H9 (cell line): ENCODE measurements at regions not wholly inside any gene's neighbourhood (a gene's known extent, or its start where the extent isn't known, plus 50 kb on each side); places are given as distances from the start of the nearest gene placed in this dataset.

Source experiments
- DNase-seq: peaks from one replicate; pipeline ENCODE4 v3.0.0-alpha.2; 2017
- H2AFZ ChIP-seq: one replicate; pipeline ENCODE4 v1.6.1; 2013; ENCODE audit warnings: mild to moderate bottlenecking, low read length, control low read depth, moderate library complexity
- H2AK5ac ChIP-seq: 2 replicates; pipeline ENCODE4 v1.6.1; 2013; ENCODE audit warnings: low read length, control low read depth, mixed read lengths; ENCODE audit not compliant: insufficient read length
- H2BK120ac ChIP-seq: one replicate; pipeline ENCODE4 v1.6.1; 2013; ENCODE audit warnings: low read depth, mild to moderate bottlenecking, low read length, control low read depth, inconsistent platforms; ENCODE audit not compliant: poor library complexity, severe bottlenecking
- H2BK12ac ChIP-seq: 2 replicates; pipeline ENCODE4 v1.6.1; 2013; ENCODE audit warnings: low read length, control low read depth, mixed read lengths, low read depth; ENCODE audit not compliant: insufficient read length
- H2BK15ac ChIP-seq: 2 replicates; pipeline ENCODE4 v1.6.1; 2013; ENCODE audit warnings: low read depth, low read length, control low read depth
- H2BK20ac ChIP-seq: one replicate; pipeline ENCODE4 v1.6.1; 2013; ENCODE audit warnings: low read depth, mild to moderate bottlenecking, low read length, control low read depth, inconsistent platforms; ENCODE audit not compliant: poor library complexity, severe bottlenecking
- H2BK5ac ChIP-seq: 2 replicates; pipeline ENCODE4 v1.6.1; 2013; ENCODE audit warnings: low read length, control low read depth, mixed read lengths; ENCODE audit not compliant: insufficient read length
- H3K14ac ChIP-seq: 2 replicates; pipeline ENCODE4 v1.6.1; 2013; ENCODE audit warnings: low read length, control low read depth; ENCODE audit not compliant: insufficient read depth
- H3K18ac ChIP-seq: 2 replicates; pipeline ENCODE4 v1.6.1; 2013; ENCODE audit warnings: low read depth, mild to moderate bottlenecking, mixed read lengths, low read length, control low read depth; ENCODE audit not compliant: insufficient read length
- H3K23ac ChIP-seq: 2 replicates; pipeline ENCODE4 v1.6.1; 2013; ENCODE audit warnings: low read length, control low read depth, mixed read lengths, low read depth; ENCODE audit not compliant: insufficient read length
- H3K23me2 ChIP-seq: 2 replicates; pipeline ENCODE4 v1.6.1; 2013; ENCODE audit warnings: low read depth, mild to moderate bottlenecking, mixed read lengths, low read length, control low read depth; ENCODE audit not compliant: insufficient read length, poor library complexity, severe bottlenecking
- H3K27ac ChIP-seq: 2 replicates; pipeline ENCODE4 v1.5.1; 2013; ENCODE audit warnings: low read length, control low read depth, mixed read lengths, low read depth; ENCODE audit not compliant: insufficient read length
- H3K27me3 ChIP-seq: 2 replicates; pipeline ENCODE4 v1.6.1; 2013; ENCODE audit warnings: low read length, control low read depth, inconsistent platforms; ENCODE audit not compliant: insufficient read depth
- H3K4ac ChIP-seq: 2 replicates; pipeline ENCODE4 v1.6.1; 2013; ENCODE audit warnings: low read depth, mild to moderate bottlenecking, control low read depth, inconsistent platforms, low read length, moderate library complexity
- H3K4me1 ChIP-seq: 2 replicates; pipeline ENCODE4 v1.6.1; 2013; ENCODE audit warnings: low read length, control low read depth, inconsistent platforms; ENCODE audit not compliant: insufficient read depth
- H3K4me2 ChIP-seq: 2 replicates; pipeline ENCODE4 v1.6.1; 2013; ENCODE audit warnings: low read length, control low read depth, mixed read lengths; ENCODE audit not compliant: insufficient read length, insufficient read depth
- H3K56ac ChIP-seq: 2 replicates; pipeline ENCODE4 v1.6.1; 2013; ENCODE audit warnings: low read depth, mild to moderate bottlenecking, mixed read lengths, low read length, control low read depth; ENCODE audit not compliant: insufficient read length
- H3K79me1 ChIP-seq: 2 replicates; pipeline ENCODE4 v1.6.1; 2013; ENCODE audit warnings: low read depth, mild to moderate bottlenecking, moderate library complexity, low read length, control low read depth, inconsistent platforms; ENCODE audit not compliant: insufficient read depth, poor library complexity, severe bottlenecking
- H3K79me2 ChIP-seq: 2 replicates; pipeline ENCODE4 v1.6.1; 2013; ENCODE audit warnings: low read length, control low read depth, inconsistent platforms; ENCODE audit not compliant: insufficient read depth
- H3K9ac ChIP-seq: 2 replicates; pipeline ENCODE4 v1.6.1; 2013; ENCODE audit warnings: low read length, control low read depth, mixed read lengths; ENCODE audit not compliant: insufficient read length; ENCODE audit errors: extremely low read depth
- H3K9me3 ChIP-seq: one replicate; pipeline ENCODE4 v1.6.1; 2013; ENCODE audit warnings: low read depth, low read length, inconsistent platforms; ENCODE audit not compliant: control insufficient read depth
- H3T11ph ChIP-seq: one replicate; pipeline ENCODE4 v1.6.1; 2013; ENCODE audit warnings: mild to moderate bottlenecking, low read length, control low read depth, inconsistent platforms
- H4K20me1 ChIP-seq: one replicate; pipeline ENCODE4 v1.6.1; 2013; ENCODE audit not compliant: control insufficient read depth, insufficient read length, insufficient read depth
- H4K5ac ChIP-seq: 2 replicates; pipeline ENCODE4 v1.6.1; 2013; ENCODE audit warnings: low read depth, mild to moderate bottlenecking, mixed read lengths, low read length, control low read depth; ENCODE audit not compliant: insufficient read length
- H4K8ac ChIP-seq: replicated peaks from 2 replicates; pipeline ENCODE4 v1.6.1; 2013; ENCODE audit warnings: low read length, control low read depth, mixed read lengths, low read depth; ENCODE audit not compliant: insufficient read length
- H4K91ac ChIP-seq: 2 replicates; pipeline ENCODE4 v1.6.1; 2013; ENCODE audit warnings: low read depth, mild to moderate bottlenecking, moderate library complexity, mixed read lengths, low read length, control low read depth; ENCODE audit not compliant: insufficient read length
- H3K27ac Mint-ChIP-seq, 3 experiments: 2 replicates in 2 of 3; 3 replicates in 1 of 3; pipeline ENCODE4 v1.8.0; 2020 to 2021; ENCODE audit warnings: mixed read lengths in 3 of 3, mild to moderate bottlenecking in 1 of 3, moderate library complexity in 1 of 3
- H3K27me3 Mint-ChIP-seq: 2 replicates; pipeline ENCODE4 v1.8.0; 2021; ENCODE audit warnings: low read depth, mild to moderate bottlenecking, moderate library complexity, mixed read lengths
- H3K36me3 Mint-ChIP-seq, 3 experiments: 2 replicates in 2 of 3; 3 replicates in 1 of 3; pipeline ENCODE4 v1.8.0; 2020 to 2021; ENCODE audit warnings: low read depth in 3 of 3, mixed read lengths in 3 of 3; ENCODE audit not compliant: insufficient read depth in 1 of 3
- H3K4me1 Mint-ChIP-seq, 2 experiments: 2 replicates each; pipeline ENCODE4 v1.8.0; 2020; ENCODE audit warnings: mixed read lengths in 2 of 2
- H3K4me3 Mint-ChIP-seq, 2 experiments: 2 replicates in 1 of 2; 3 replicates in 1 of 2; pipeline ENCODE4 v1.8.0; 2020 to 2021; ENCODE audit warnings: mild to moderate bottlenecking in 2 of 2, mixed read lengths in 2 of 2, moderate library complexity in 1 of 2
- H3K9me3 Mint-ChIP-seq, 2 experiments: 2 replicates in 1 of 2; 3 replicates in 1 of 2; pipeline ENCODE4 v1.8.0; 2020; ENCODE audit warnings: mild to moderate bottlenecking in 2 of 2, mixed read lengths in 2 of 2, moderate library complexity in 1 of 2
- WGBS: extraction: QIAGEN DNeasy Blood & Tissue Kit; methylation state at CpG from one replicate; pipeline ENCODE4 v1.1.7; 2013; ENCODE audit warnings: missing lambda C conversion rate, low lambda C conversion rate, mixed read lengths; ENCODE audit not compliant: insufficient read length; ENCODE audit errors: extremely low coverage; 5-methylcytosine and 5-hydroxymethylcytosine counted together
- TF ChIP-seq, protein P1 (sequence below): fragments of 200-600 bp; sonication (generic); conservative IDR thresholded peaks from 3 replicates; pipeline ENCODE4 v1.8.0; 2021; ENCODE audit warnings: antibody characterized with exemption, mild to moderate bottlenecking

DNA sequence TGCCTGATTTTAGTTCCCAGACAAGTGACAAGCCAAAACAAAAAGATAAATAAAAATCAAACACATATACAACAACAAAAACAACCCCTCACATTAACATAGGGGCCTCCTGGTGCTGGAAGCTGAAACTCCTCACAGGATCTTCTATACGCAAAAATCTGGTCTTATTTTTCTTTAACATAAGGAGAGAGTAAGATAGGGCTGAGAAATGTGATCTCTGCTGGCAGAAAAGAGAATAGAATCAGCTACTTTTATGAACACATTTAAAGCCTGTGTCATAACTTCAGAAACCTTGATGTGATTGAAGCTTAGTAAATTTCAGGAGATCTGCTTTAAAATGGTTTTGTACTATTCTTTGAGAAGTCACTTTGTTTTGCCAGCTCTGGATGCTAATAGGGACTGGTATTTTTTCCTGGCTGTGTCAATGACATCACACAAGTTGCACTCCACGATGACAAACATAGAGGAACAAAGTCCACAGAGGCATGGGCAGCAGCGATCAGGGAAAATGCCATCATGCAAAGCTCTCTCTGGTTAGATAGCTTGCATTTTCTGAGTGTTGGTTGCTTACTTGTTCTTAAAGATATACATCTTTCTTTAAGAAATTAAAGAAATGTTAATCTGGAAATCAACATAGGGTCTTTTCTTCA lies 176.6 kb upstream of the SP4 start:
- Histone ChIP-seq H3K27me3 (no peaks in the 10 kb centered on the region), H3K4me1 (peaks cover 2% of the 10 kb centered on the region; the same call in 1 of the 2 replicates), H4K20me1 (no peaks in the 10 kb centered on the region), H3K18ac (no peak overlapping the region), H4K5ac (no peak overlapping the region), H2BK12ac (no peak overlapping the region), H4K91ac (no peak overlapping the region), H4K8ac (no peak overlapping the region), H3K27ac (no peak overlapping the region), H2AK5ac (no peak overlapping the region), H2BK15ac (no peak overlapping the region), H3T11ph (no peak overlapping the region), H3K4me2 (no peak overlapping the region), H3K23ac (no peak overlapping the region), H2BK20ac (no peak overlapping the region), H3K23me2 (no peaks in the 10 kb centered on the region), H2BK120ac (no peak overlapping the region), H3K14ac (no peak overlapping the region), H3K4ac (no peak overlapping the region), H3K9me3 (no peaks in the 10 kb centered on the region), H3K9ac (no peak overlapping the region), H3K79me1 (no peaks in the 10 kb centered on the region), H2BK5ac (no peak overlapping the region), H3K79me2 (no peaks in the 10 kb centered on the region), H3K56ac (no peak overlapping the region), H2AFZ (no peak overlapping the region)
- Mint-ChIP-seq H3K27me3 (0 out of 2 replicates have a peak, but pooled peaks cover 2% of the 10 kb centered on the region), H3K9me3 (no peaks in the 10 kb centered on the region), H3K36me3 (no peaks in the 10 kb centered on the region), H3K4me3 (no peak overlapping the region), H3K27ac (peak overlapping the region in 2 of 3 experiments; percentile 63; a peak in 2 of 7 replicates), H3K4me1 (peaks cover 50 to 54% of the 10 kb centered on the region in 2 experiments)
- WGBS: no CpG with 5 or more reads among the region's 3 CpGs
- no peak for DNase-seq
- TF ChIP-seq, protein P1, sequence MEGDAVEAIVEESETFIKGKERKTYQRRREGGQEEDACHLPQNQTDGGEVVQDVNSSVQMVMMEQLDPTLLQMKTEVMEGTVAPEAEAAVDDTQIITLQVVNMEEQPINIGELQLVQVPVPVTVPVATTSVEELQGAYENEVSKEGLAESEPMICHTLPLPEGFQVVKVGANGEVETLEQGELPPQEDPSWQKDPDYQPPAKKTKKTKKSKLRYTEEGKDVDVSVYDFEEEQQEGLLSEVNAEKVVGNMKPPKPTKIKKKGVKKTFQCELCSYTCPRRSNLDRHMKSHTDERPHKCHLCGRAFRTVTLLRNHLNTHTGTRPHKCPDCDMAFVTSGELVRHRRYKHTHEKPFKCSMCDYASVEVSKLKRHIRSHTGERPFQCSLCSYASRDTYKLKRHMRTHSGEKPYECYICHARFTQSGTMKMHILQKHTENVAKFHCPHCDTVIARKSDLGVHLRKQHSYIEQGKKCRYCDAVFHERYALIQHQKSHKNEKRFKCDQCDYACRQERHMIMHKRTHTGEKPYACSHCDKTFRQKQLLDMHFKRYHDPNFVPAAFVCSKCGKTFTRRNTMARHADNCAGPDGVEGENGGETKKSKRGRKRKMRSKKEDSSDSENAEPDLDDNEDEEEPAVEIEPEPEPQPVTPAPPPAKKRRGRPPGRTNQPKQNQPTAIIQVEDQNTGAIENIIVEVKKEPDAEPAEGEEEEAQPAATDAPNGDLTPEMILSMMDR: 0 out of 3 replicates have a peak, but pooled peaks have one; percentile 14
